ENCODE measurements at regions not wholly inside any gene's neighbourhood (a gene's known extent, or its start where the extent isn't known, plus 50 kb on each side); places are given as distances from the start of the nearest gene placed in this dataset.

DNA sequence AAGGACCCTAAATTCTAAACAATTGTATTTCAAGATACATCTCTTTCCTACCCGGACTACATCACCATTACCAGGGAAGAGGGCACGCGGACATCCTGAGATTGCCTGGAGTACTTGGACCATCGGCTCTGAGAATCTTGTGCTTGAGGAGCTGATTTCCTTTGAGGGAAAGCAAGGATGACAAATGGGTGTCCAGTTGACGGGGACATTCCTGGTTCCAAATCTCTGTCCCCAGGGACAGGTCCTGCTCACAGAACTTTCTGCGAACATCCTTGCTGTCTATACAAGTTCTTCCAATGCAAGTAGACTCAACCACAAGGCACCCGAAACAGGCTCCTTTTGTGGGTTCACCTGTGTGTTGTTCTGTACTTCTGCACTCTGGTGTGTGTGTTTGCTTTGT, 289.5 kb upstream of the MYT1L start:
- no peak for TF ChIP-seq EZH2 (IDR thresholded peaks at IDR 0.05; ENCODE audit: borderline replicate concordance)
- TF ChIP-seq, protein P1, sequence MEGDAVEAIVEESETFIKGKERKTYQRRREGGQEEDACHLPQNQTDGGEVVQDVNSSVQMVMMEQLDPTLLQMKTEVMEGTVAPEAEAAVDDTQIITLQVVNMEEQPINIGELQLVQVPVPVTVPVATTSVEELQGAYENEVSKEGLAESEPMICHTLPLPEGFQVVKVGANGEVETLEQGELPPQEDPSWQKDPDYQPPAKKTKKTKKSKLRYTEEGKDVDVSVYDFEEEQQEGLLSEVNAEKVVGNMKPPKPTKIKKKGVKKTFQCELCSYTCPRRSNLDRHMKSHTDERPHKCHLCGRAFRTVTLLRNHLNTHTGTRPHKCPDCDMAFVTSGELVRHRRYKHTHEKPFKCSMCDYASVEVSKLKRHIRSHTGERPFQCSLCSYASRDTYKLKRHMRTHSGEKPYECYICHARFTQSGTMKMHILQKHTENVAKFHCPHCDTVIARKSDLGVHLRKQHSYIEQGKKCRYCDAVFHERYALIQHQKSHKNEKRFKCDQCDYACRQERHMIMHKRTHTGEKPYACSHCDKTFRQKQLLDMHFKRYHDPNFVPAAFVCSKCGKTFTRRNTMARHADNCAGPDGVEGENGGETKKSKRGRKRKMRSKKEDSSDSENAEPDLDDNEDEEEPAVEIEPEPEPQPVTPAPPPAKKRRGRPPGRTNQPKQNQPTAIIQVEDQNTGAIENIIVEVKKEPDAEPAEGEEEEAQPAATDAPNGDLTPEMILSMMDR (IDR thresholded peaks at IDR 0.05; ENCODE audit: poor library complexity), result no peak
